Activated T-cell treated with anti-CD3 and anti-CD28 coated beads for 4 hours (primary cell): ENCODE measurements at regions not wholly inside any gene's neighbourhood (a gene's known extent, or its start where the extent isn't known, plus 50 kb on each side); places are given as distances from the start of the nearest gene placed in this dataset.
"Not testable (repeated sequence)": the region's sequence is repeated elsewhere in the genome, so short reads cannot be mapped to it uniquely, and the experiment has no call there.

Experiments used
- DNase-seq: peaks from one replicate; pipeline ENCODE4 v3.0.0-alpha.2; 2020

GRCh38 chr10:8835453-8836167, 781.1 kb downstream of the GATA3 start:
- no peak for DNase-seq

GRCh38 chr10:8840356-8840755, 785.9 kb downstream of the GATA3 start:
- no peak for DNase-seq

GRCh38 chr10:8844141-8844540, 789.7 kb downstream of the GATA3 start:
- DNase-seq: no peak

- DNase-seq: no peak
Observed at GRCh38 chr10:8852546-8852945, 798.1 kb downstream of the GATA3 start.

GRCh38 chr10:8853048-8853447, 798.6 kb downstream of the GATA3 start:
- no peak for DNase-seq

GRCh38 chr10:8868924-8869323, 814.4 kb downstream of the GATA3 start:
- DNase-seq: not testable (repeated sequence)

- no peak for DNase-seq
Observed at GRCh38 chr10:8873310-8873709, 818.8 kb downstream of the GATA3 start.

- DNase-seq: no peak
Observed at GRCh38 chr10:8874268-8874667, 819.8 kb downstream of the GATA3 start.

- no peak for DNase-seq
Observed at GRCh38 chr10:8874972-8875371, 820.5 kb downstream of the GATA3 start.

GRCh38 chr10:8876171-8876570, 821.7 kb downstream of the GATA3 start:
- DNase-seq: no peak

- no peak for DNase-seq
Observed at GRCh38 chr10:8889538-8889937, 835.0 kb downstream of the GATA3 start.

GRCh38 chr10:8893102-8893501, 838.6 kb downstream of the GATA3 start:
- DNase-seq: no peak

GRCh38 chr10:8894148-8894547, 839.7 kb downstream of the GATA3 start:
- no peak for DNase-seq

GRCh38 chr10:8897769-8898168, 843.3 kb downstream of the GATA3 start:
- no peak for DNase-seq

GRCh38 chr10:8898745-8899330, 844.4 kb downstream of the GATA3 start:
- DNase-seq: no peak

- DNase-seq: no peak
Observed at GRCh38 chr10:8902926-8903325, 848.4 kb downstream of the GATA3 start.

GRCh38 chr10:8908013-8908412, 853.5 kb downstream of the GATA3 start:
- DNase-seq: no peak

GRCh38 chr10:8910314-8910713, 855.8 kb downstream of the GATA3 start:
- no peak for DNase-seq

- DNase-seq: no peak
Observed at GRCh38 chr10:8911032-8911431, 856.5 kb downstream of the GATA3 start.

GRCh38 chr10:8912108-8912507, 857.6 kb downstream of the GATA3 start:
- no peak for DNase-seq

GRCh38 chr10:8913720-8914119, 859.2 kb downstream of the GATA3 start:
- DNase-seq: no peak

GRCh38 chr10:8919280-8919679, 864.8 kb downstream of the GATA3 start:
- no peak for DNase-seq

- DNase-seq: no peak
Observed at GRCh38 chr10:8921568-8921967, 867.1 kb downstream of the GATA3 start.

- DNase-seq: no peak
Observed at GRCh38 chr10:8923096-8923495, 868.6 kb downstream of the GATA3 start.

- no peak for DNase-seq
Observed at GRCh38 chr10:8927705-8928104, 873.2 kb downstream of the GATA3 start.
